HEK293 (cell line): ENCODE measurements at regions not wholly inside any gene's neighbourhood (a gene's known extent, or its start where the extent isn't known, plus 50 kb on each side); places are given as distances from the start of the nearest gene placed in this dataset.

Experiments used
- CTCF ChIA-PET: fragments of 350-600 bp; formaldehyde crosslinking; extraction: SDS; loops from one replicate; lab custom pipeline; 2021; ENCODE audit warnings: antibody characterized with exemption; lab: Yijun Ruan, JAX
- POLR2A ChIA-PET: fragments of 300-600 bp; formaldehyde crosslinking; extraction: SDS; loops from one replicate; lab custom pipeline; 2020; ENCODE audit warnings: antibody characterized with exemption, inconsistent platforms; lab: Yijun Ruan, JAX
- H3K27ac ChIP-seq: fragments of 200-500 bp; sonication (Bioruptor generic); 2 replicates; pipeline ENCODE4 v1.5.1; 2014; ENCODE audit warnings: low read depth, low read length, control low read depth, inconsistent platforms; ENCODE audit errors: extremely low read depth
- H3K36me3 ChIP-seq, 2 experiments: fragments of 200-500 bp in 1 of 2; sonication (Bioruptor generic) in 1 of 2; 1 replicate in 1 of 2; 2 replicates in 1 of 2; pipeline ENCODE4 v1.5.1; 2014 to 2017; ENCODE audit warnings: inconsistent platforms in 2 of 2, low read length in 2 of 2; ENCODE audit not compliant: control insufficient read depth in 2 of 2, insufficient read depth in 1 of 2
- H3K4me1 ChIP-seq: fragments of 200-500 bp; sonication (Bioruptor generic); 2 replicates; pipeline ENCODE4 v1.5.1; 2014; ENCODE audit warnings: mild to moderate bottlenecking, low read length, inconsistent platforms; ENCODE audit not compliant: control insufficient read depth, insufficient read depth
- H3K4me3 ChIP-seq: 2 replicates; pipeline ENCODE4 v1.5.1; 2011; ENCODE audit warnings: low read depth, mild to moderate bottlenecking, control low read depth, low read length, moderate library complexity
- H3K9me3 ChIP-seq: fragments of 200-500 bp; sonication (Bioruptor generic); 2 replicates; pipeline ENCODE4 v1.5.1; 2014; ENCODE audit warnings: low read depth, low read length, inconsistent platforms; ENCODE audit not compliant: control insufficient read depth, insufficient read depth
- ATF2 ChIP-seq: fragments of 450-650 bp; formaldehyde crosslinking; IDR thresholded peaks from 2 replicates; pipeline ENCODE4 v1.5.1; 2016; ENCODE audit warnings: missing biosample characterization, missing genetic modification characterization, low read depth
- FEZF1 ChIP-seq: fragments of 450-650 bp; formaldehyde crosslinking; IDR thresholded peaks from 2 replicates; pipeline ENCODE4 v1.5.1; 2016; ENCODE audit warnings: missing biosample characterization, missing genetic modification characterization
- GLIS1 ChIP-seq: fragments of 450-650 bp; formaldehyde crosslinking; IDR thresholded peaks from 2 replicates; pipeline ENCODE4 v1.5.1; 2016; ENCODE audit warnings: missing biosample characterization, missing genetic modification characterization
- HIC1 ChIP-seq: fragments of 450-650 bp; formaldehyde crosslinking; IDR thresholded peaks from 2 replicates; pipeline ENCODE4 v1.5.1; 2016; ENCODE audit warnings: missing biosample characterization, missing genetic modification characterization
- PRDM4 ChIP-seq: fragments of 450-650 bp; formaldehyde crosslinking; IDR thresholded peaks from 2 replicates; pipeline ENCODE4 v1.5.1; 2017; ENCODE audit warnings: missing biosample characterization, missing genetic modification characterization
- REST ChIP-seq: fragments of 450-650 bp; formaldehyde crosslinking; IDR thresholded peaks from 2 replicates; pipeline ENCODE4 v1.5.1; 2016; ENCODE audit warnings: missing biosample characterization, missing genetic modification characterization
- SETDB1 ChIP-seq: IDR thresholded peaks from one replicate; pipeline ENCODE4 v1.6.1; 2017; ENCODE audit warnings: mild to moderate bottlenecking, low read length, moderate library complexity, mixed read lengths; ENCODE audit not compliant: insufficient read length
- TRIM28 ChIP-seq: IDR thresholded peaks from 2 replicates; pipeline ENCODE4 v1.6.1; 2011; ENCODE audit warnings: low read length, control low read depth, borderline replicate concordance
- ZBTB1 ChIP-seq: fragments of 450-650 bp; formaldehyde crosslinking; IDR thresholded peaks from 2 replicates; pipeline ENCODE4 v1.5.1; 2016; ENCODE audit warnings: missing biosample characterization, missing genetic modification characterization
- ZFP37 ChIP-seq: fragments of 450-650 bp; formaldehyde crosslinking; IDR thresholded peaks from 2 replicates; pipeline ENCODE4 v1.5.1; 2016; ENCODE audit warnings: missing biosample characterization, missing genetic modification characterization
- ZNF221 ChIP-seq: fragments of 450-650 bp; formaldehyde crosslinking; IDR thresholded peaks from 2 replicates; pipeline ENCODE4 v1.5.1; 2017; ENCODE audit warnings: missing biosample characterization, missing genetic modification characterization, borderline replicate concordance
- ZNF302 ChIP-seq: fragments of 450-650 bp; formaldehyde crosslinking; IDR thresholded peaks from 2 replicates; pipeline ENCODE4 v1.5.1; 2016; ENCODE audit warnings: missing biosample characterization, missing genetic modification characterization, low read depth
- ZNF449 ChIP-seq: fragments of 450-650 bp; formaldehyde crosslinking; IDR thresholded peaks from 2 replicates; pipeline ENCODE4 v1.5.1; 2017; ENCODE audit warnings: missing biosample characterization, mild to moderate bottlenecking, missing genetic modification characterization, moderate library complexity
- ZNF473 ChIP-seq: fragments of 450-650 bp; formaldehyde crosslinking; IDR thresholded peaks from 2 replicates; pipeline ENCODE4 v1.5.1; 2017; ENCODE audit warnings: missing biosample characterization, missing genetic modification characterization
- ZNF513 ChIP-seq: fragments of 450-650 bp; IDR thresholded peaks from 2 replicates; pipeline ENCODE4 v1.5.1; 2018; ENCODE audit warnings: missing biosample characterization, missing genetic modification characterization
- ZNF530 ChIP-seq: fragments of 450-650 bp; formaldehyde crosslinking; IDR thresholded peaks from 2 replicates; pipeline ENCODE4 v1.5.1; 2016; ENCODE audit warnings: low read depth, missing biosample characterization, missing genetic modification characterization
- ZNF555 ChIP-seq: fragments of 450-650 bp; formaldehyde crosslinking; conservative IDR thresholded peaks from 2 replicates; pipeline ENCODE4 v1.5.1; 2017; ENCODE audit warnings: missing biosample characterization, mild to moderate bottlenecking, missing genetic modification characterization, inconsistent platforms
- ZNF660 ChIP-seq: fragments of 450-650 bp; IDR thresholded peaks from 2 replicates; pipeline ENCODE4 v1.5.1; 2018; ENCODE audit warnings: missing biosample characterization, mild to moderate bottlenecking, missing genetic modification characterization
- ZNF785 ChIP-seq: fragments of 450-650 bp; formaldehyde crosslinking; IDR thresholded peaks from 2 replicates; pipeline ENCODE4 v1.5.1; 2016; ENCODE audit warnings: missing biosample characterization, missing genetic modification characterization
- ZNF830 ChIP-seq: fragments of 450-650 bp; IDR thresholded peaks from 2 replicates; pipeline ENCODE4 v1.5.0; 2018; ENCODE audit warnings: missing biosample characterization, missing genetic modification characterization, low read depth, mild to moderate bottlenecking, moderate library complexity
- ZSCAN30 ChIP-seq: fragments of 450-650 bp; IDR thresholded peaks from 2 replicates; pipeline ENCODE4 v1.5.1; 2018; ENCODE audit warnings: missing biosample characterization, mild to moderate bottlenecking, missing genetic modification characterization, moderate library complexity

GRCh38 chr6:134757911-134758361, 192.0 kb downstream of the ALDH8A1 start (continued):
- no peak for TF ChIP-seq ZNF555 (tag by site-specific recombination)

- Histone ChIP-seq H3K27ac (no peak overlapping the region), H3K4me3 (no peak overlapping the region), H3K9me3 (no peaks in the 10 kb centered on the region), H3K4me1 (no peaks in the 10 kb centered on the region), H3K36me3 (no peaks in the 10 kb centered on the region)
- no peak for TF ChIP-seq REST (tag by site-specific recombination)
- no peak for TF ChIP-seq ATF2
- no peak for TF ChIP-seq TRIM28
- TF ChIP-seq ZNF302 (tag by site-specific recombination), result no peak
- no peak for TF ChIP-seq ZNF830 (tag by site-specific recombination)
- no peak for TF ChIP-seq ZFP37 (tag by site-specific recombination)
- no peak for TF ChIP-seq ZNF660
- no peak for TF ChIP-seq ZBTB1 (tag by site-specific recombination)
- no peak for TF ChIP-seq ZNF449 (tag by site-specific recombination)
- no peak for TF ChIP-seq PRDM4 (tag by site-specific recombination)
- no peak for TF ChIP-seq ZNF530 (tag by site-specific recombination)
- TF ChIP-seq GLIS1 (tag by site-specific recombination), result no peak
- TF ChIP-seq SETDB1, result no peak
- no peak for TF ChIP-seq ZNF513 (tag by site-specific recombination)
- no peak for TF ChIP-seq FEZF1 (tag by site-specific recombination)
- no peak for TF ChIP-seq HIC1 (tag by site-specific recombination)
- TF ChIP-seq ZNF785 (tag by site-specific recombination), result no peak
- TF ChIP-seq ZSCAN30, result no peak
- no peak for TF ChIP-seq ZNF221 (tag by site-specific recombination)
- no peak for TF ChIP-seq ZNF473 (tag by site-specific recombination)
- ChIA-PET POLR2A (no interaction called here), CTCF (no interaction called here)
Observed at GRCh38 chr6:134756374-134757025, 193.4 kb downstream of the ALDH8A1 start.
